Adrenal gland (tissue), 5 donors: ENCODE measurements at regions not wholly inside any gene's neighbourhood (a gene's known extent, or its start where the extent isn't known, plus 50 kb on each side); places are given as distances from the start of the nearest gene placed in this dataset.

Source experiments
- POLR2A ChIP-seq, 2 donors: fragments of 450-650 bp; IDR thresholded peaks; one replicate each; pipeline ENCODE4 v1.6.1; 2017; ENCODE audit warnings: antibody characterized with exemption in 2 of 2, mild to moderate bottlenecking in 2 of 2, moderate library complexity in 1 of 2
- TF ChIP-seq, protein P1 (sequence below), 6 experiments: fragments of 450-650 bp in 4 of 6; fragments of 200-600 bp in 2 of 6; sonication (generic) in 1 of 6; IDR thresholded peaks; 1 replicate in 5 of 6; 2 replicates in 1 of 6; pipeline versions ENCODE4 v1.5.1 to v1.8.0; 2016 to 2021; ENCODE audit warnings: antibody characterized with exemption in 6 of 6, mild to moderate bottlenecking in 2 of 6, moderate library complexity in 1 of 6
- donor health status: DM: no; HTN: no; CAD: no.

DNA sequence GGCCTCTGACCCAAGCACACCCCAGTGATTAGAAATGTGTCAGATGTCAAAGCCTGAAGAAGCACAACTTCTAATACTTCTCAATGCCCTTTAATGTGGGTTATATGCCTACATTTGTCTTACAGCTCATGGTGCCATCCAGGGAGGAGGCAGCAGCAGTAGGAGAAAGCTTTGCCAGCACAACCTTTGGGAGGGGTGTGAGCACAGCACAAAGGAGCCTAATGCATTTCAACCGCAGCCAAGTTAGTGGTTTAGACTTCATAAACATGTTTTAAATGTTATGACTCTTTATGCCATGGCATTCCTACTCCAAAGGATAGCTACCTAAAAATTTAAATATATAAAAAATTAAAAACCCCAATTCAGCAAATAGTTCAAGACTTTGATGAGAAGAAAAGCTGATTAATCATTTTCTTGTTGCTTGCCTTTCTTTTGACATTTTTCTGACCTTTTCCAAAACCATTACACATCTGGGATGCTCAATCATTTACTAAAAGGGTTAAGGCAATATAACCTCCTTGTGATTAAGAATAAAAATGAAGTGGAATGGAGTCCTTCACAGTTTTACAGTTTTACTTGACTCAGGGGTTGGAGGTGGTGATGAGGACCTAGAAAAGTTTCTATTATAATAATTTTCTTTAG lies 142.7 kb downstream of the DLEU7 start:
- TF ChIP-seq POLR2A (IDR thresholded peaks at IDR 0.05), result no peak
- TF ChIP-seq, protein P1, sequence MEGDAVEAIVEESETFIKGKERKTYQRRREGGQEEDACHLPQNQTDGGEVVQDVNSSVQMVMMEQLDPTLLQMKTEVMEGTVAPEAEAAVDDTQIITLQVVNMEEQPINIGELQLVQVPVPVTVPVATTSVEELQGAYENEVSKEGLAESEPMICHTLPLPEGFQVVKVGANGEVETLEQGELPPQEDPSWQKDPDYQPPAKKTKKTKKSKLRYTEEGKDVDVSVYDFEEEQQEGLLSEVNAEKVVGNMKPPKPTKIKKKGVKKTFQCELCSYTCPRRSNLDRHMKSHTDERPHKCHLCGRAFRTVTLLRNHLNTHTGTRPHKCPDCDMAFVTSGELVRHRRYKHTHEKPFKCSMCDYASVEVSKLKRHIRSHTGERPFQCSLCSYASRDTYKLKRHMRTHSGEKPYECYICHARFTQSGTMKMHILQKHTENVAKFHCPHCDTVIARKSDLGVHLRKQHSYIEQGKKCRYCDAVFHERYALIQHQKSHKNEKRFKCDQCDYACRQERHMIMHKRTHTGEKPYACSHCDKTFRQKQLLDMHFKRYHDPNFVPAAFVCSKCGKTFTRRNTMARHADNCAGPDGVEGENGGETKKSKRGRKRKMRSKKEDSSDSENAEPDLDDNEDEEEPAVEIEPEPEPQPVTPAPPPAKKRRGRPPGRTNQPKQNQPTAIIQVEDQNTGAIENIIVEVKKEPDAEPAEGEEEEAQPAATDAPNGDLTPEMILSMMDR (IDR thresholded peaks at IDR 0.05), result no peak
